ENCODE measurements at regions not wholly inside any gene's neighbourhood (a gene's known extent, or its start where the extent isn't known, plus 50 kb on each side); places are given as distances from the start of the nearest gene placed in this dataset.

- no peaks in the 10 kb centered on the region for H3K4me1 ChIP-seq (ENCODE audit: insufficient read depth)
- no peaks in the 10 kb centered on the region for H3K36me3 ChIP-seq (replicated peaks; ENCODE audit: insufficient read depth, low read depth)
- H3K4me3 ChIP-seq = no peak overlapping the region
- no peak overlapping the region for H2AFZ ChIP-seq
- WGBS (ENCODE audit: low lambda C conversion rate, missing lambda C conversion rate) = 50% methylated on average over 2 of the region's 2 CpGs
- H4K20me1 ChIP-seq (ENCODE audit: insufficient read depth, poor library complexity, severe bottlenecking) = no peaks in the 10 kb centered on the region
- peak; percentile 16 for DNase-seq (ENCODE audit: low spot score)
- no peak for TF ChIP-seq EZH2phosphoT487 (IDR thresholded peaks at IDR 0.05; ENCODE audit: low read depth, severe bottlenecking, unreplicated experiment)
- TF ChIP-seq EZH2 (IDR thresholded peaks at IDR 0.05; ENCODE audit: borderline replicate concordance) = no peak
- no peak for TF ChIP-seq CTCF (IDR thresholded peaks at IDR 0.05; ENCODE audit: poor library complexity)
- no peaks in the 10 kb centered on the region for H3K9me3 ChIP-seq (ENCODE audit: low read depth)
- H3K27ac ChIP-seq = peak overlapping the region; percentile 41
- H3K27me3 ChIP-seq = no peaks in the 10 kb centered on the region
- H3K9me2 ChIP-seq (replicated peaks; ENCODE audit: insufficient read depth) = no peaks in the 10 kb centered on the region
- H3K4me2 ChIP-seq = peak overlapping the region; percentile 4
- H3K79me2 ChIP-seq = no peaks in the 10 kb centered on the region
These were observed 207.6 kb upstream of the PITX2 start for GRCh38 chr4:110830461-110830860.

- no peak overlapping the region for H2AFZ ChIP-seq
- no peaks in the 10 kb centered on the region for H3K27me3 ChIP-seq
- H3K36me3 ChIP-seq (replicated peaks; ENCODE audit: insufficient read depth, low read depth) = no peaks in the 10 kb centered on the region
- H3K79me2 ChIP-seq = no peaks in the 10 kb centered on the region
- H3K27ac ChIP-seq = no peak overlapping the region
- no peak for DNase-seq (ENCODE audit: low spot score)
- no peak overlapping the region for H3K4me3 ChIP-seq
- H3K9me3 ChIP-seq (ENCODE audit: low read depth) = no peaks in the 10 kb centered on the region
- no peak overlapping the region for H3K4me2 ChIP-seq
- H3K9me2 ChIP-seq (replicated peaks; ENCODE audit: insufficient read depth) = no peaks in the 10 kb centered on the region
- H3K4me1 ChIP-seq (ENCODE audit: insufficient read depth) = no peaks in the 10 kb centered on the region
- WGBS (ENCODE audit: low lambda C conversion rate, missing lambda C conversion rate) = 68% methylated on average over 7 of the region's 7 CpGs
- no peaks in the 10 kb centered on the region for H4K20me1 ChIP-seq (ENCODE audit: insufficient read depth, poor library complexity, severe bottlenecking)
- no peak for TF ChIP-seq EZH2 (IDR thresholded peaks at IDR 0.05; ENCODE audit: borderline replicate concordance)
- TF ChIP-seq CTCF (IDR thresholded peaks at IDR 0.05; ENCODE audit: poor library complexity) = no peak
- no peak for TF ChIP-seq EZH2phosphoT487 (IDR thresholded peaks at IDR 0.05; ENCODE audit: low read depth, severe bottlenecking, unreplicated experiment)
These were observed 215.1 kb upstream of the PITX2 start for GRCh38 chr4:110837896-110838450.

GRCh38 chr4:110840221-110840654 is 217.4 kb upstream of the PITX2 start:
- H3K9me2 ChIP-seq (replicated peaks; ENCODE audit: insufficient read depth) = no peaks in the 10 kb centered on the region
- no peaks in the 10 kb centered on the region for H3K4me1 ChIP-seq (ENCODE audit: insufficient read depth)
- no peaks in the 10 kb centered on the region for H3K36me3 ChIP-seq (replicated peaks; ENCODE audit: insufficient read depth, low read depth)
- H3K9me3 ChIP-seq (ENCODE audit: low read depth) = no peaks in the 10 kb centered on the region
- WGBS (ENCODE audit: low lambda C conversion rate, missing lambda C conversion rate) = 64% methylated on average over 2 of the region's 2 CpGs
- H3K27ac ChIP-seq = no peak overlapping the region
- H4K20me1 ChIP-seq (ENCODE audit: insufficient read depth, poor library complexity, severe bottlenecking) = no peaks in the 10 kb centered on the region
- TF ChIP-seq EZH2phosphoT487 (IDR thresholded peaks at IDR 0.05; ENCODE audit: low read depth, severe bottlenecking, unreplicated experiment) = no peak
- no peak for TF ChIP-seq CTCF (IDR thresholded peaks at IDR 0.05; ENCODE audit: poor library complexity)
- TF ChIP-seq EZH2 (IDR thresholded peaks at IDR 0.05; ENCODE audit: borderline replicate concordance) = no peak
- H3K4me2 ChIP-seq = no peak overlapping the region
- no peaks in the 10 kb centered on the region for H3K27me3 ChIP-seq
- no peak overlapping the region for H3K4me3 ChIP-seq
- H2AFZ ChIP-seq = no peak overlapping the region
- DNase-seq (ENCODE audit: low spot score) = no peak
- no peaks in the 10 kb centered on the region for H3K79me2 ChIP-seq
